Mucosa of gallbladder (tissue), 1 donor: ENCODE measurements at regions not wholly inside any gene's neighbourhood (a gene's known extent, or its start where the extent isn't known, plus 50 kb on each side); places are given as distances from the start of the nearest gene placed in this dataset.

ENCODE experiments used
- DNase-seq: peaks from one replicate; pipeline ENCODE4 v3.0.0-alpha.2; 2020; ENCODE audit warnings: low spot score
- donor health status: DM: no; HTN: no; CAD: no.

GRCh38 chr22:26732284-26732683 lies 74.9 kb downstream of the MIAT start:
- DNase-seq: no peak

- DNase-seq: no peak
Measured at GRCh38 chr22:26734339-26735018, 77.1 kb downstream of the MIAT start.

- no peak for DNase-seq
Measured at GRCh38 chr22:26735019-26735409, 77.6 kb downstream of the MIAT start.

GRCh38 chr22:26737262-26737661 lies 79.9 kb downstream of the MIAT start:
- no peak for DNase-seq

GRCh38 chr22:26740253-26740652 lies 82.9 kb downstream of the MIAT start:
- no peak for DNase-seq

DNA sequence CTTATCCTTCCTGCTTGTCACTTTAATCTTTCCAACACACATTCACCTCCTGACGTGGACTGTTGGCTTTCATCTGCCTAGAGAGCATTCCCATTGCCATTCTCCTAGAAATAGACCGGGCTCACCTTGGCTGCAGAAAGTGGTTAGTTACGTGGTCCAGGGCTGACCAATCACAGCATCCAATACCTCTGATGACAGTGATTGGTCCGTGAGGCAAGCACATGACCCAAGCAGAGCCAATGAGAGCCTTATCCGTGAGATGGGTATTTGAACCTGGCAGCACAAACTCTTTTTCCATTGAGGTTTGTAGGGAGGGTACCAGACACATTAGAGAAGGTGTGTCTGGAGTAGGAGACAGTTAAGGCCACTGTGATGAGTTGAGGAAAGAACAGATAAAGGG lies 85.8 kb downstream of the MIAT start:
- DNase-seq: no peak

DNA sequence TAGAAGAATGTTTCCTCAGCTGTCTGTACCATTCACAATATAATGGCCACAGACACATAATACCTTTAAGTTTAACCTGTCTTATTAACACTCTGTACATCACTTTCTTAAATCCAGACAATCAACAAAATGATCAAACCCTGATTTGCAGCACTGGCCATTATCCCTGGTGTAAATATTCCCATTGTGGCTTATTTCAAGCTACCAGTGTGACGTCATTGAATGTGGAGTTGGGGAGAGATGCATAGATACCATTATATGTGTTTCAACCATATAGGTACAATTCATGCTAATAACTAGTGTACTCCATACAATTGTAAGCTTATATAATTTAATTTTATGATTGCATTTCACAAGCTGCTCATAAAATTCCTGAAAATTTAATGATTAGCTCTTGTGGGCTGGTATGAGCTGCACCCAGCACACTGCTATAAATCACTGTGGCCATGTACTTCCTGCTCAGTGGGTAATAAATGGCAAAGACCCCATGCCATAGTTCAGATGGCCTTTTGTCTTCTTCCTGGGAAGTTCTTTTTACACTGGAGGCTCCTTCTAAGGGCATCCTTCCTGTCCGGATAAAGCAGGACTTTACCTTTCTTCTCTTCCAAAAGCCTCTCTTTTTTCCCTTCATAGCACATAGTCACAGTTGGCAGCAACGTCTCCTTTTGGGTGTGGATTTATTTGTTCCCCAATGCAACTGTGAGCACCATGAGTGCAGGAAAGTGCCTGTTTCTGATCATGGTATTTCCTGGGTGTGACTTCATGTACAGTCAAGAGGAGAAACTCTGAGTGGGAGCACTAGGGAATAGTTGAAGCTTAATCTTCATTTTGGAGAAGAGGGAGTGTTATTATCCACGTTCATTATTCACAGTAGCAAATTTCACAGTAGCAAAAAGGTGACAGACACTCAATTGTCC lies 87.8 kb downstream of the MIAT start:
- no peak for DNase-seq

- no peak for DNase-seq
Measured at GRCh38 chr22:26746311-26746710, 88.9 kb downstream of the MIAT start.

DNA sequence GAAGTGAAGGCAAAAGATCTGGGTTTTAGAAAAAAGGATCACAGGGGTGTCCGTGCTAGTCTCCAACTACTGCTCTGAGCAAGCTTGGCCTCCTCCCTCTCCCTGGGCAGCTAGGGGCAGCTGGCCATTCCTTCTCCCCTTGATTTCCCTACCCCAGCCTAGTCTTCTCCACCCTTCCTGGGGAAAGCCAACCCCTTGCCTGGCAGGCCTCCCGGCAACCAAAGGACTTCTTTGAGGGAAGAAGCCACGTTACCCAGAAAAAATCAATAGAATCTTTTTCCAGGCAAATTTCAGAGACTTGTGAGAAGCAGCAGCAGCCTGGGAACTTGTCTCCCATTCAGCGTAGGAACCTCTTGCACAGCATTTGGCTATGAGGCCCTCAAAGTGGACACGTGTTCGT lies 91.5 kb downstream of the MIAT start:
- no peak for DNase-seq

DNA sequence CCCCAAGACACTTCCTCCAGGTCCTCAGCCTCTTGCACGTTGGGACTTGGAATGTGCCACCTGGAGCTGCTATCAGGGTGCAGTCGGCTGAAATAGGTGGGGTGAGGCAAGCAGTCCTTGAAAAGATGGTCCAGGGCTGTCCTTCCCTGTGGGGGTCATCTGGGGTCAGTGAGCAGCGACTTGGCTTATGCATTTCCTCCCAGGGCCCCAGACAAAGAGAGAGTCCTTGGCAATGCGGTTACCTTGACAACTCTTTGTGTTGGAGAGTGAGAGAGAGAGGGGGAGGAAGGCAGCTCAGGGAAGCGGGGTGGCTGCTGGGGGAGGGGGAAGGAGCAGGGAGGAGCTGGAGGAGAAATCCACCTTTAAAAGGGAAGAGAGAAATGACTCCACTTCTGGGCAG lies 93.8 kb downstream of the MIAT start:
- no peak for DNase-seq

DNA sequence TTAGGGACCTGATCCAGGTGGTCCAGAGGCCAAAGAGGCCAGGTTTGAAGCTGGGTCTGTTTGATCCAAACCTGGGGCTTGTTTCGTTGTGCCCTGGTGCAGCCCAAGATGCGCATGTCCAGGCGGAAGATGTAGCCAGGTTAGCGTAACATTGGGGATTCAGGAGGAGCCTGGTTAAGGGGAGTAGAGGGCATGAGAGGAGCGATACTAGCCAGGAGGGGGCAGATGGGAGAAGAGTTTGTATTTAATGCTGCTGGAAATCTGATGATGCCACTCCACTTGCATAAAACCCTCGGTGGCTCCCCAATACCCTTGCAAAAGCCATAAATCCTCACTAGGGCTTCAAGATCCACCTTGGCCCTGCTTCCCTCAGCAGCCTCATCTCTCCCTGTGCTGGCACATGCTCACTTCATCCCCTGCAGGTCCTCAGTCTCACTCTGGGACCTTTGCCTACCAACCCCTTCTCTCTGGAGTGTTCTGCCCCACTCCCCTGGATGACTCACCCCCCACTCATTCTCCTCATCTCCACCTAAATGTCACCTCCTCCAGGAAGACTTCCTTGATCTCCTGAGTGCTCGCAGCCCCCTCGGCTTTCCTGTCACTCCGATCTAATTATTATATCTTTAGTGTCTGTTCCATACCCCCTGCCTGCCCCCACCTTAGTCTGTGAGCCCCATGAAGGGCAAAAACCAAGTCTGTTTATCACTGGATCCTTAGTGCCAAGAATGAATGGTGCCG lies 95.9 kb downstream of the MIAT start:
- no peak for DNase-seq

- DNase-seq: peak; percentile 17
Measured at GRCh38 chr22:26756675-26757293, 99.4 kb downstream of the MIAT start.

DNA sequence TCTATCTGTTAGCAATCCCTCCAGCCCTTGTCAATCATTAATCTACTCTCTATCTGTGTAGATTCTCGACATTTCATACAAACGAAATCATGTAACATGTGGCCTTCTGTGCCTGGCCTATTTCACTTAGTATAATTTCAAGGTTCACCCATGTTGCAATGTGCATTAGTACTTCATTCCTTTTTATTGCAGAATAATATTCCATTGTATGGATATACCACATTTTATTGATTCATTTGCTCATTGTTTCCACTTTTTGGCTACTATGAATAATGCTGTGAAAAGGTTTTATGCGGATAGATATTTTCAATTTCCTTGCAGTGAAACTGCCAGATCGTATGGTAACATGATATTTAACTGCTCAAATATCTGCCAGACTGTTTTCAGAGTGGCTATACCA lies 100.1 kb downstream of the MIAT start:
- no peak for DNase-seq

- DNase-seq: no peak
Measured at GRCh38 chr22:26762503-26763472, 105.4 kb downstream of the MIAT start.

DNA sequence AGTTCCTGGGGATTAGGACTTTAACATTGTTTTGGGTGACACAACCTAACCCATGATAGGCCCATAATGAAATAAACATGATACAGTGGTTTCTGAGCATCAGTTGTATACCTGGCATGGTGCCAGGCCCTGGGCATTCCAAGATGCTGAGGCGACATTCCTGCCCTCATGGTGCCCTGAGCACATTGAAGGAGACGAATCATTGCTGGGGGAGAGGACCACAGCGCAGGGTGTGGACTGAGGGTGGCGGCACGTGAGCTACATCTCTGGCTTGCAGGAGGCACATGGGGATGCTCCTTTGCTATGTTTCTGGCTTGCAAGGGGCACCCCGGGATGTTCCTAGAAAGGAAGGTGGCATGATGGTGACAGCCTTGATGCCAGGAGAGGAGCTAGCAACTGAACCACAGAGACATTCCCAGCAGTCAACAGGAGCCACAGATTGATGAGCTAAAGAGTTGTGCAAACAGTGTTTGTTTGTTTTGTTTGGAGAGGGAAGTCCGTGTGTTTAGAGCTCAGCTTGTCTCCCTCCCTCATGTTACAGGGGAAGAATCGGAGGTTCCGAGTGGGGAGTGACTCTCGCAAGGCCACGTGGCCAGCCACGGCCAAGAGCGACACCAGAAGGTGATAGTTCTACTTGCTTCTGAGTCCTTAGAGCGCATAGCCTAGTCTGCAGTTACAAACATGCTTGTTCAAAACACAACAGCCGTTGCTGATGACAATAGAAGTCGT lies 106.4 kb downstream of the MIAT start:
- DNase-seq: no peak

GRCh38 chr22:26766510-26767350 lies 109.3 kb downstream of the MIAT start:
- no peak for DNase-seq

DNA sequence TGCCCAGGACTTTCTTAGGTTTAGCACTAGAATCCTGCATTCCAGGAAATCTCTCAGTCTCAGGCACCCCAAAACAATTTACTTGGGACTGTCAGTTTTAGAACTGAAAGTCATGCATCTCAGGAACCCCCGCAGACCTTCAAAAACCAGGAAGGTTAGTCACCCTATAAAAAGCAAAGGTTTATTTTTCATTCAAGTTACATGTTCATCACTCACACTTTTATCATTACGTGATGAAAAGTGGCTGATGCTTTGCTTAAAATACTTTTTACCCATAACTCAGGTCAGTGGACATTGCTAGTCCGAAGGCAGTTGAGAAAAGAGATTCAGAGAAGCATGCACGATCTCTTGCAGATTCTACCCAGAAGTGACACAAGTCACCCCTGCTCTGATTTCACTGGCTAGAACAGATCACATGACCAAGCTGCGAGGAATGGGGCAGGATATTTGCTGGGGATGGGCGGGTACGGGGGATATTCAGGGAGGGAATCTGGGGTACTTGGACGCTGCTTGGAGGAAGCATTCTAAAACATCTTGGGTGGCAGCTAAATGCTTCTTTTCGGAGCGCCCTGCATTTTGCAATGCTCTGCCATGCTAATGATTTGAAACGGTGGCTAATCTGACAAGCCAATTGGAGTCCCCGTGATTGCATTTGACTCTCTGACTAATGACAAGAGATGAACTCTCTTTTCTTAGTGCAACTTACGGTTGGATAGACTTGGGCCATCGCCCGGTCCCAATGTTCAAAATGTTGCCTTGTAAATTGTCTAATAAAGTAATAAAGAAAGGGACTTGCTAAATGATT lies 110.2 kb downstream of the MIAT start:
- DNase-seq: no peak

DNA sequence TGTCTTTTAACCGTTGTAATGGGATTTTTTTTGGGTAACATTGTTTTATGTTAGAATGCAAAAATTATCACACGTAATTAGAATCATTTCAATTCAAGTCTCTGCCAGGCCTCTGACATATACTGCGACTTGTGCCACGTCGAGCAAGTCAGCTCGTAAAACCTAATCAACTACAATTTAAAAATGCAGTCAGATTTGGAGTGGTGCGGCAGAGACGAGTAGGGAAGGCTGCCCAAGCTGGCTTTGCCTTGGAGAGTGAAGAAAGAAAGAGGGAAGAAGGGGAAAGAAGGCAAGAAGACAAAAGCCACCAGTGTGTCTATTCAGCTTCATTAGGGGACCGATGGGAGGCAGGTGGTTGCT lies 110.7 kb downstream of the MIAT start:
- no peak for DNase-seq

GRCh38 chr22:26768952-26769351 lies 111.6 kb downstream of the MIAT start:
- no peak for DNase-seq
